NCI-H146 (cell line): ENCODE measurements at regions not wholly inside any gene's neighbourhood (a gene's known extent, or its start where the extent isn't known, plus 50 kb on each side); places are given as distances from the start of the nearest gene placed in this dataset.

Source experiments
- DNase-seq: peaks from one replicate; lab custom pipeline; 2025; lab: John Stamatoyannopoulos, UW

- no peak for DNase-seq
Measured at GRCh38 chr17:69764146-69764545, 310.9 kb upstream of the KCNJ16 start.

- DNase-seq, result no peak
Measured at GRCh38 chr17:69769050-69769449, 306.0 kb upstream of the KCNJ16 start.

- DNase-seq, result no peak
Measured at GRCh38 chr17:69773081-69773480, 301.9 kb upstream of the KCNJ16 start.

- DNase-seq, result no peak
Measured at GRCh38 chr17:69779378-69780214, 295.4 kb upstream of the KCNJ16 start.

- no peak for DNase-seq
Measured at GRCh38 chr17:69783865-69784264, 291.2 kb upstream of the KCNJ16 start.

GRCh38 chr17:69788957-69789356, 286.1 kb upstream of the KCNJ16 start:
- DNase-seq, result no peak

- no peak for DNase-seq
Measured at GRCh38 chr17:69796078-69796477, 278.9 kb upstream of the KCNJ16 start.

GRCh38 chr17:69800870-69801269, 274.2 kb upstream of the KCNJ16 start:
- no peak for DNase-seq

- DNase-seq, result no peak
Measured at GRCh38 chr17:69801368-69801767, 273.7 kb upstream of the KCNJ16 start.

GRCh38 chr17:69802045-69802740, 272.8 kb upstream of the KCNJ16 start:
- no peak for DNase-seq

GRCh38 chr17:69809331-69809730, 265.7 kb upstream of the KCNJ16 start:
- DNase-seq, result no peak

GRCh38 chr17:69810326-69810965, 264.6 kb upstream of the KCNJ16 start:
- DNase-seq, result no peak

- no peak for DNase-seq
Measured at GRCh38 chr17:69812240-69812837, 262.7 kb upstream of the KCNJ16 start.

- no peak for DNase-seq
Measured at GRCh38 chr17:69814031-69814430, 261.0 kb upstream of the KCNJ16 start.

- DNase-seq, result no peak
Measured at GRCh38 chr17:69815406-69815805, 259.6 kb upstream of the KCNJ16 start.

- DNase-seq, result no peak
Measured at GRCh38 chr17:69818467-69818866, 256.6 kb upstream of the KCNJ16 start.

- no peak for DNase-seq
Measured at GRCh38 chr17:69819316-69820087, 255.5 kb upstream of the KCNJ16 start.

GRCh38 chr17:69820876-69821473, 254.1 kb upstream of the KCNJ16 start:
- DNase-seq, result no peak

- no peak for DNase-seq
Measured at GRCh38 chr17:69822314-69822875, 252.6 kb upstream of the KCNJ16 start.

GRCh38 chr17:69828087-69828486, 246.9 kb upstream of the KCNJ16 start:
- DNase-seq, result no peak

- no peak for DNase-seq
Measured at GRCh38 chr17:69834494-69834893, 240.5 kb upstream of the KCNJ16 start.
